Panc1 (cell line): ENCODE measurements at regions not wholly inside any gene's neighbourhood (a gene's known extent, or its start where the extent isn't known, plus 50 kb on each side); places are given as distances from the start of the nearest gene placed in this dataset.

Source experiments
- ATAC-seq: fragments of 200-7000 bp; cut with Tn5 transposase; 2 replicates; pipeline ENCODE4 v1.9.1; 2020; ENCODE audit warnings: mild to moderate bottlenecking, moderate library complexity
- BruUV-seq: library from RNA; stranded (reverse); fragments of 400-500 nt; replicated peaks from 2 replicates; lab custom pipeline; 2021; lab: Mats Ljungman, UMichigan
- CTCF ChIA-PET: fragments of 300-600 bp; sonication (Branson Sonifier 250); formaldehyde crosslinking; loops from one replicate; lab custom pipeline; 2022; ENCODE audit warnings: antibody characterized with exemption; lab: Charles Lee
- POLR2A ChIA-PET: fragments of 300-600 bp; sonication (Branson Sonifier 250); formaldehyde crosslinking; loops from one replicate; lab custom pipeline; 2022; ENCODE audit warnings: antibody characterized with exemption; lab: Charles Lee
- DNase-seq: peaks from one replicate; pipeline ENCODE4 v3.0.0-alpha.2; 2010; ENCODE audit warnings: low read depth, low spot score
- H3K27ac ChIP-seq: 2 replicates; pipeline ENCODE4 v1.5.1; 2011; ENCODE audit warnings: mild to moderate bottlenecking, low read length, inconsistent platforms
- H3K27me3 ChIP-seq: fragments of 200-500 bp; sonication (Bioruptor generic); 2 replicates; pipeline ENCODE4 v1.6.0; 2014; ENCODE audit warnings: low read length, inconsistent platforms; ENCODE audit not compliant: control insufficient read depth, insufficient read depth
- H3K36me3 ChIP-seq: fragments of 200-500 bp; sonication (Bioruptor generic); 2 replicates; pipeline ENCODE4 v1.5.1; 2014; ENCODE audit warnings: inconsistent platforms, mild to moderate bottlenecking, low read length, moderate library complexity; ENCODE audit not compliant: control insufficient read depth, insufficient read depth
- H3K4me1 ChIP-seq: 2 replicates; pipeline ENCODE4 v1.5.1; 2011; ENCODE audit warnings: inconsistent platforms, mild to moderate bottlenecking, low read length, moderate library complexity; ENCODE audit not compliant: control insufficient read depth, insufficient read depth
- H3K4me3 ChIP-seq, 2 experiments: 2 replicates each; pipeline ENCODE4 v1.5.1; 2011 to 2012; ENCODE audit warnings: low read depth in 2 of 2, low read length in 2 of 2, mild to moderate bottlenecking in 2 of 2, inconsistent platforms in 1 of 2, moderate library complexity in 1 of 2
- H3K9me3 ChIP-seq: fragments of 200-500 bp; sonication (Bioruptor generic); 2 replicates; pipeline ENCODE4 v1.5.1; 2014; ENCODE audit warnings: low read depth, mild to moderate bottlenecking, inconsistent platforms, low read length, moderate library complexity; ENCODE audit not compliant: control insufficient read depth, insufficient read depth
- CTCF ChIP-seq: fragments of 450-650 bp; IDR thresholded peaks from 2 replicates; pipeline ENCODE4 v1.5.1; 2017; ENCODE audit warnings: mild to moderate bottlenecking
- POLR2AphosphoS5 ChIP-seq: IDR thresholded peaks from 2 replicates; pipeline ENCODE4 v1.6.1; 2012; ENCODE audit warnings: mild to moderate bottlenecking, low read depth, low read length, moderate library complexity
- REST ChIP-seq, 2 experiments: IDR thresholded peaks; 2 replicates each; pipeline ENCODE4 v1.6.1; 2011 to 2012; ENCODE audit warnings: low read depth in 2 of 2, control low read depth in 1 of 2, low read length in 1 of 2, mild to moderate bottlenecking in 1 of 2, moderate library complexity in 1 of 2; ENCODE audit not compliant: insufficient read depth in 1 of 2
- SIN3A ChIP-seq: IDR thresholded peaks from 2 replicates; pipeline ENCODE4 v1.6.1; 2012; ENCODE audit warnings: low read depth, mild to moderate bottlenecking, low read length, moderate library complexity, borderline replicate concordance; ENCODE audit not compliant: insufficient read depth
- TCF7L2 ChIP-seq: IDR thresholded peaks from 2 replicates; pipeline ENCODE4 v1.6.1; 2011; ENCODE audit warnings: mild to moderate bottlenecking, low read depth, low read length, inconsistent platforms
- in situ Hi-C: cut with HindIII; loops from 2 replicates; pipeline ENCODE4 v1.10.0; 2016; ENCODE audit warnings: low sequenced_read_pairs, low pct_unique_long_range_greater_than_20kb
- intact Hi-C: fragments of 100-400 bp; cut with micrococcal nuclease; formaldehyde crosslinking; loops from one replicate; pipeline ENCODE4 v1.10.0; 2022; ENCODE audit not compliant: unreplicated experiment

GRCh38 chr17:59504821-59505220 lies 60.6 kb upstream of the DHX40 start:
- no peak overlapping the region for H3K4me3 ChIP-seq
- in situ Hi-C loops (no loop called here), intact Hi-C loops (no loop called here)
- no TSS peak for BruUV-seq
- DNase-seq: no peak
- no peak for TF ChIP-seq POLR2AphosphoS5
- TF ChIP-seq REST (IDR thresholded peaks at IDR 0.05; ENCODE audit: insufficient read depth in 1 of 2, low read depth in 2 of 2, low read length in 1 of 2): no peak
- no peak for TF ChIP-seq SIN3A
- no peak for TF ChIP-seq CTCF
- no peak for TF ChIP-seq TCF7L2
- H3K4me1 ChIP-seq: no peaks in the 10 kb centered on the region
- no peaks in the 10 kb centered on the region for H3K27me3 ChIP-seq
- no peak overlapping the region for H3K27ac ChIP-seq
- H3K9me3 ChIP-seq: no peaks in the 10 kb centered on the region
- no peaks in the 10 kb centered on the region for H3K36me3 ChIP-seq
- ChIA-PET POLR2A (no interaction called here), CTCF (no interaction called here)
- ATAC-seq: no peak

- H3K4me1 ChIP-seq: no peaks in the 10 kb centered on the region
- H3K4me3 ChIP-seq: no peak overlapping the region
- ChIA-PET POLR2A (no interaction called here), CTCF (no interaction called here)
- no peaks in the 10 kb centered on the region for H3K27me3 ChIP-seq
- ATAC-seq (no peak), DNase-seq (no peak)
- no peak overlapping the region for H3K27ac ChIP-seq
- no peak for TF ChIP-seq CTCF
- intact Hi-C loops: no loop called here
- in situ Hi-C loops: no loop called here
- no peaks in the 10 kb centered on the region for H3K9me3 ChIP-seq
- no TSS peak for BruUV-seq
- no peaks in the 10 kb centered on the region for H3K36me3 ChIP-seq
Measured at GRCh38 chr17:59505610-59506276, 59.7 kb upstream of the DHX40 start.
